Tibial nerve (tissue), 4 donors: ENCODE measurements at regions not wholly inside any gene's neighbourhood (a gene's known extent, or its start where the extent isn't known, plus 50 kb on each side); places are given as distances from the start of the nearest gene placed in this dataset.
A peak's percentile ranks its signal among the peaks of the same experiment; 100 is the strongest.

Experiments
- DNase-seq, 2 donors: peaks; one replicate each; pipeline ENCODE4 v3.0.0-alpha.2; 2019; ENCODE audit warnings: low spot score in 2 of 2
- H3K27ac ChIP-seq, 4 donors: fragments of 200-600 bp; sonication (generic) in 3 of 4; one replicate each; pipeline ENCODE4 v1.5.1; 2017 to 2019; ENCODE audit warnings: mild to moderate bottlenecking in 1 of 4
- H3K27me3 ChIP-seq, 2 donors: fragments of 200-600 bp; sonication (generic) in 1 of 2; one replicate each; pipeline versions ENCODE4 v1.5.1 to v1.6.0; 2017 to 2019
- H3K36me3 ChIP-seq, 3 donors: fragments of 200-600 bp; sonication (generic); one replicate each; pipeline ENCODE4 v1.5.1; 2018 to 2019
- H3K4me1 ChIP-seq, 4 donors: fragments of 200-600 bp; sonication (generic) in 3 of 4; one replicate each; pipeline ENCODE4 v1.5.1; 2017 to 2019
- H3K4me3 ChIP-seq, 4 donors: fragments of 200-600 bp; sonication (generic) in 3 of 4; one replicate each; pipeline ENCODE4 v1.5.1; 2017 to 2019; ENCODE audit warnings: mild to moderate bottlenecking in 1 of 4, moderate library complexity in 1 of 4
- H3K9me3 ChIP-seq, 4 donors: fragments of 200-600 bp; sonication (generic) in 3 of 4; one replicate each; pipeline ENCODE4 v1.5.1; 2017 to 2019
- EP300 ChIP-seq, 2 donors: sonication (generic); formaldehyde crosslinking; IDR thresholded peaks; one replicate each; pipeline ENCODE4 v1.6.1; 2017; ENCODE audit warnings: antibody characterized with exemption in 2 of 2, mild to moderate bottlenecking in 1 of 2
- POLR2A ChIP-seq, 2 donors: fragments of 450-650 bp; IDR thresholded peaks; one replicate each; pipeline ENCODE4 v1.6.1; 2017; ENCODE audit warnings: antibody characterized with exemption in 2 of 2, mild to moderate bottlenecking in 2 of 2, moderate library complexity in 2 of 2
- WGBS, 2 donors: methylation state at CpG; one replicate each; pipeline ENCODE4 v1.1.5; 2018; 5-methylcytosine and 5-hydroxymethylcytosine counted together
- TF ChIP-seq, protein P1 (sequence below), 5 experiments: fragments of 200-600 bp in 3 of 5; fragments of 450-650 bp in 2 of 5; sonication (generic) in 3 of 5; IDR thresholded peaks; one replicate each; pipeline ENCODE4 v1.5.1; 2016 to 2019; ENCODE audit warnings: antibody characterized with exemption in 5 of 5, mild to moderate bottlenecking in 3 of 5, moderate library complexity in 2 of 5

DNA sequence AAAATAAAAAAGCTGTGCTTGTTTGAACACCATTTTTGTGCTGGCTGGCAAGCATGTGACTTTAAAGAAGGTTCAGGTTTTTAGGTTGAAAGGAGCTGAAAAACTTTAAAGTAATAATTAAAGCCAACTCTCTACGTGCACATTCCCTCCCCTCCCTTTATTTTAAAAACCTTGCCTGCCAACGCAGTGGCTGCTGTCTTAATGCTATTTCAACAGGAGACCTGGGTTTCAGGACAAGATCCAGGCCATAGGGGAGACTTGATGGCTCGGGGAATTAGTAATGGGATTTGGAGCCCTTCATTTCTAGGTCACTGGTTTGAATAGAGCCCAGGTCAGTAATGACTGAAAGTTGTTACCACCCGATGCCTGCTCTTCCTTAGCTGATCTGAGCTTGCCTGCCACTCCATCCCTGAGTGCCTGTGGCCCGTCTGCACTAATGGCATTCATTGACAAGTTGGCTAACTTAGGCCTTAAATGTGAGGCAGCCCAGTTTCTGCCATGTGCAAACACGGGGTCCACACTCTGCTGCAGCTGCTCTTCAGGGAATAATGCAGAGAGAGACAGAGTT, 1233.2 kb upstream of the ZEB2 start:
- no peak for TF ChIP-seq EP300 (IDR thresholded peaks at IDR 0.05)
- TF ChIP-seq, protein P1, sequence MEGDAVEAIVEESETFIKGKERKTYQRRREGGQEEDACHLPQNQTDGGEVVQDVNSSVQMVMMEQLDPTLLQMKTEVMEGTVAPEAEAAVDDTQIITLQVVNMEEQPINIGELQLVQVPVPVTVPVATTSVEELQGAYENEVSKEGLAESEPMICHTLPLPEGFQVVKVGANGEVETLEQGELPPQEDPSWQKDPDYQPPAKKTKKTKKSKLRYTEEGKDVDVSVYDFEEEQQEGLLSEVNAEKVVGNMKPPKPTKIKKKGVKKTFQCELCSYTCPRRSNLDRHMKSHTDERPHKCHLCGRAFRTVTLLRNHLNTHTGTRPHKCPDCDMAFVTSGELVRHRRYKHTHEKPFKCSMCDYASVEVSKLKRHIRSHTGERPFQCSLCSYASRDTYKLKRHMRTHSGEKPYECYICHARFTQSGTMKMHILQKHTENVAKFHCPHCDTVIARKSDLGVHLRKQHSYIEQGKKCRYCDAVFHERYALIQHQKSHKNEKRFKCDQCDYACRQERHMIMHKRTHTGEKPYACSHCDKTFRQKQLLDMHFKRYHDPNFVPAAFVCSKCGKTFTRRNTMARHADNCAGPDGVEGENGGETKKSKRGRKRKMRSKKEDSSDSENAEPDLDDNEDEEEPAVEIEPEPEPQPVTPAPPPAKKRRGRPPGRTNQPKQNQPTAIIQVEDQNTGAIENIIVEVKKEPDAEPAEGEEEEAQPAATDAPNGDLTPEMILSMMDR (IDR thresholded peaks at IDR 0.05): no peak
- TF ChIP-seq POLR2A (IDR thresholded peaks at IDR 0.05): no peak
- 60 to 65% methylated on average over 6 of the region's 6 CpGs for WGBS, 2 donors
- peak overlapping the region; percentile 32 to 92 (median 70) for H3K27ac ChIP-seq

GRCh38 chr2:145752091-145752806, 1232.3 kb upstream of the ZEB2 start:
- no peaks in the 10 kb centered on the region for H3K36me3 ChIP-seq
- H3K9me3 ChIP-seq: no peaks in the 10 kb centered on the region
- DNase-seq: peak; percentile 18 to 48
- WGBS, 2 donors: 8 to 13% methylated on average over 5 of the region's 5 CpGs
- peak overlapping the region; percentile 32 to 92 (median 70) for H3K27ac ChIP-seq
- peaks cover 0 to 58% (median 28%) of the 10 kb centered on the region in 4 donors for H3K4me1 ChIP-seq
- TF ChIP-seq, protein P1 (IDR thresholded peaks at IDR 0.05): peak; percentile 49 to 84 (median 73)
- no peak for TF ChIP-seq POLR2A (IDR thresholded peaks at IDR 0.05)
- TF ChIP-seq EP300 (IDR thresholded peaks at IDR 0.05): peak in 1 of 2 donors; percentile 53
- no peaks in the 10 kb centered on the region for H3K27me3 ChIP-seq
- peak overlapping the region in 2 of 4 donors; percentile 10 to 18 for H3K4me3 ChIP-seq

More for the DNA sequence above, 1233.2 kb upstream of the ZEB2 start:
- DNase-seq: no peak
- H3K4me3 ChIP-seq: no peak overlapping the region
- no peaks in the 10 kb centered on the region for H3K36me3 ChIP-seq
- no peaks in the 10 kb centered on the region for H3K9me3 ChIP-seq
- no peaks in the 10 kb centered on the region for H3K27me3 ChIP-seq
- H3K4me1 ChIP-seq: peaks cover 0 to 64% (median 28%) of the 10 kb centered on the region in 4 donors

DNA sequence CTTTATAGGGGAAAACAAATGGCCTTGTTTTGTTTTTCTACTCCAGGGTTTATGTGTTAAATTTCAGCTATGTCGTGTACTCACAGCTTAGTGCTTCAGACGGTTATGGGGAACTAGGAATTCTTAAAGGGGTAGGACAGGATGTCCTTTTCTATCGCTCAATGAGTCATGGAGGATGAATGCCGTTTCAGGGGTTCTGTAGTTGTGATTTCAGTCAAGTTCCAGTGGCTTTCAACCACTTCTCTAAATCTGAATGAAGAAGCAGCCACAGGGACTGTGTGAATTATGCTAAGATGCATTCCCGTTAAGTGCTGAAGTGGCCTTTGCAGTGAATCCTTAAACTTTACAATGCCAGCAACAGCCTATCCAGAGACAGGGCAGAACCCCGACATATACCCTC, 1231.7 kb upstream of the ZEB2 start:
- TF ChIP-seq EP300 (IDR thresholded peaks at IDR 0.05) (peak in 1 of 2 donors; percentile 83), POLR2A (IDR thresholded peaks at IDR 0.05) (no peak)
- TF ChIP-seq, protein P1 (IDR thresholded peaks at IDR 0.05): no peak
- Histone ChIP-seq H3K4me1 (peaks cover 0 to 58% (median 28%) of the 10 kb centered on the region in 4 donors), H3K9me3 (no peaks in the 10 kb centered on the region), H3K36me3 (no peaks in the 10 kb centered on the region), H3K4me3 (peak overlapping the region in 1 of 4 donors; percentile 10), H3K27me3 (no peaks in the 10 kb centered on the region), H3K27ac (peak overlapping the region; percentile 26 to 92 (median 70))
- 12 to 14% methylated on average over 6 of the region's 6 CpGs for WGBS, 2 donors
- DNase-seq: peak in 1 of 2 donors; percentile 40

DNA sequence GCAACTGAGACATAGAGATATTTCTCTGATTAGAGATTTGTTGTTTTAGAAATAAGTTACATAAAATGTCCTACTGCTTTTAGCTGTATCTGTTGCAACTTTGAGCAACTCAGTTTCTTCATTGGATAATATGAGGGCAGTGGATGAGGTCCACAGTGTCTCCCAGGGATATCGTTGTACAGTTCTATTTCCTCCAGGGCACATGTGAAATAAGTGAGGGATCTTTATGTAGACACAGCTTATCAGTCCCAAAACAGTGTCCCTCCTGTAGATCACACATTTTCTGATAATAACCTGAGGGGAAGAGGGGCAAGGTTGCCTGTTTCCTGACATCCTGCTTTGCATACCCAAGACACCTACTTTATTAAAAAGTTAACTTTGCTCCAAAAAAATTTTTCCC, 1231.2 kb upstream of the ZEB2 start:
- Histone ChIP-seq H3K9me3 (no peaks in the 10 kb centered on the region), H3K27me3 (no peaks in the 10 kb centered on the region), H3K36me3 (no peaks in the 10 kb centered on the region), H3K4me1 (peaks cover 0 to 58% (median 28%) of the 10 kb centered on the region in 4 donors), H3K27ac (peak overlapping the region; percentile 26 to 92 (median 70)), H3K4me3 (no peak overlapping the region)
- WGBS, 2 donors: 21 to 23% methylated on average over 1 of the region's 1 CpG
- no peak for DNase-seq
- TF ChIP-seq EP300 (IDR thresholded peaks at IDR 0.05) (no peak), POLR2A (IDR thresholded peaks at IDR 0.05) (no peak)
- TF ChIP-seq, protein P1 (IDR thresholded peaks at IDR 0.05): no peak

DNA sequence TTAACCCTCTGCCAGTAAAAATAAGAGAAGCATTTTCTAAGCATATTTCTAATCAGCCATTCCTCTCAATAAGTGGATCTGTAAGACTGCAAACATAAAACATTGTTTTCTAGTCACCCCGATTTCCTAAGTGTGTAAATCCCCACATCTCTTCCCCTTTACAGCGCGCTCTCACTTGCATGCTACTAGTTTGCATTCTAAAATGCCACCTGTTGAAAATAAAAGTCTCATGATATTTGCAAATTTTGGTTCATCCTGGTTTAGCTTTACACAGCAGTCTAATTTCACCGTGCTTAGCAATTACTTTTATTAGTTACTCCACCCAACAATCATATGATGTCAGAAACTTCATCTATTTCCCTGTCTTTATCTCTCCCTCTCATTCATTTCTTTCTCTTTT, 1230.7 kb upstream of the ZEB2 start:
- WGBS, 2 donors: 57 to 66% methylated on average over 4 of the region's 4 CpGs
- peak overlapping the region; percentile 26 to 92 (median 70) for H3K27ac ChIP-seq
- H3K27me3 ChIP-seq: no peaks in the 10 kb centered on the region

More for the DNA sequence above, 1230.7 kb upstream of the ZEB2 start:
- Histone ChIP-seq H3K4me1 (peaks cover 0 to 58% (median 28%) of the 10 kb centered on the region in 4 donors), H3K9me3 (no peaks in the 10 kb centered on the region), H3K36me3 (no peaks in the 10 kb centered on the region), H3K4me3 (no peak overlapping the region)
- DNase-seq: no peak
- TF ChIP-seq POLR2A (IDR thresholded peaks at IDR 0.05): no peak
- no peak for TF ChIP-seq EP300 (IDR thresholded peaks at IDR 0.05)
- TF ChIP-seq, protein P1 (IDR thresholded peaks at IDR 0.05): no peak
